ENCODE measurements at regions not wholly inside any gene's neighbourhood (a gene's known extent, or its start where the extent isn't known, plus 50 kb on each side); places are given as distances from the start of the nearest gene placed in this dataset.

GRCh38 chrX:147749308-147749707 lies 162.4 kb upstream of the FMR1 start:
- H3K36me3 Mint-ChIP-seq = no peaks in the 10 kb centered on the region
- DNase-seq (ENCODE audit: low spot score in 2 of 2) = no peak

GRCh38 chrX:147757750-147758149 lies 154.0 kb upstream of the FMR1 start:
- no peak overlapping the region for H3K27ac Mint-ChIP-seq
- ATAC-seq = no peak
- no peaks in the 10 kb centered on the region for H3K36me3 Mint-ChIP-seq
- H3K9me3 Mint-ChIP-seq = no peaks in the 10 kb centered on the region
- no peak for DNase-seq (ENCODE audit: low spot score in 2 of 2)
- no peak overlapping the region for H3K4me3 Mint-ChIP-seq
- peaks cover 6% of the 10 kb centered on the region for H3K4me1 Mint-ChIP-seq

More at GRCh38 chrX:147749308-147749707, 162.4 kb upstream of the FMR1 start:
- ATAC-seq = no peak
- no peak overlapping the region for H3K4me3 Mint-ChIP-seq
- H3K9me3 Mint-ChIP-seq = peaks cover 3% of the 10 kb centered on the region
- no peaks in the 10 kb centered on the region for H3K4me1 Mint-ChIP-seq
- no peak overlapping the region for H3K27ac Mint-ChIP-seq

- H3K4me1 Mint-ChIP-seq = peaks cover 6% of the 10 kb centered on the region
- H3K27ac Mint-ChIP-seq = no peak overlapping the region
- no peaks in the 10 kb centered on the region for H3K9me3 Mint-ChIP-seq
- H3K4me3 Mint-ChIP-seq = no peak overlapping the region
- ATAC-seq = peak; percentile 47
- H3K36me3 Mint-ChIP-seq = no peaks in the 10 kb centered on the region
- DNase-seq (ENCODE audit: low spot score in 2 of 2) = no peak
Measured at GRCh38 chrX:147763131-147763530, 148.6 kb upstream of the FMR1 start.

GRCh38 chrX:147764868-147765267 lies 146.9 kb upstream of the FMR1 start:
- no peak for DNase-seq (ENCODE audit: low spot score in 2 of 2)
- no peaks in the 10 kb centered on the region for H3K36me3 Mint-ChIP-seq
- H3K27ac Mint-ChIP-seq = no peak overlapping the region
- no peaks in the 10 kb centered on the region for H3K9me3 Mint-ChIP-seq
- H3K4me3 Mint-ChIP-seq = no peak overlapping the region
- no peak for ATAC-seq
- H3K4me1 Mint-ChIP-seq = peaks cover 6% of the 10 kb centered on the region

GRCh38 chrX:147770858-147771257 lies 140.9 kb upstream of the FMR1 start:
- ATAC-seq = no peak

GRCh38 chrX:147776988-147777387 lies 134.7 kb upstream of the FMR1 start:
- Mint-ChIP-seq H3K9me3 (no peaks in the 10 kb centered on the region), H3K36me3 (no peaks in the 10 kb centered on the region), H3K4me3 (no peak overlapping the region), H3K27ac (no peak overlapping the region), H3K4me1 (no peaks in the 10 kb centered on the region)
- DNase-seq (ENCODE audit: low spot score in 2 of 2) (no peak), ATAC-seq (no peak)

More at GRCh38 chrX:147770858-147771257, 140.9 kb upstream of the FMR1 start:
- Mint-ChIP-seq H3K4me3 (no peak overlapping the region), H3K36me3 (no peaks in the 10 kb centered on the region), H3K27ac (no peak overlapping the region), H3K9me3 (no peaks in the 10 kb centered on the region), H3K4me1 (no peaks in the 10 kb centered on the region)
- DNase-seq (ENCODE audit: low spot score in 2 of 2) = no peak

- H3K9me3 Mint-ChIP-seq = no peaks in the 10 kb centered on the region
- ATAC-seq (no peak), DNase-seq (ENCODE audit: low spot score in 2 of 2) (no peak)
- H3K4me1 Mint-ChIP-seq = no peaks in the 10 kb centered on the region
- no peaks in the 10 kb centered on the region for H3K36me3 Mint-ChIP-seq
- H3K4me3 Mint-ChIP-seq = no peak overlapping the region
- no peak overlapping the region for H3K27ac Mint-ChIP-seq
Measured at GRCh38 chrX:147779173-147779572, 132.5 kb upstream of the FMR1 start.

GRCh38 chrX:147781844-147782243 lies 129.9 kb upstream of the FMR1 start:
- Mint-ChIP-seq H3K36me3 (no peaks in the 10 kb centered on the region), H3K9me3 (no peaks in the 10 kb centered on the region), H3K27ac (no peak overlapping the region), H3K4me1 (no peaks in the 10 kb centered on the region), H3K4me3 (no peak overlapping the region)
- ATAC-seq (no peak), DNase-seq (ENCODE audit: low spot score in 2 of 2) (no peak)

GRCh38 chrX:147788641-147789350 lies 122.9 kb upstream of the FMR1 start:
- no peak for DNase-seq (ENCODE audit: low spot score in 2 of 2)
- H3K4me3 Mint-ChIP-seq = no peak overlapping the region
- no peak for ATAC-seq
- H3K9me3 Mint-ChIP-seq = no peaks in the 10 kb centered on the region
- no peaks in the 10 kb centered on the region for H3K36me3 Mint-ChIP-seq
- H3K4me1 Mint-ChIP-seq = no peaks in the 10 kb centered on the region
- no peak overlapping the region for H3K27ac Mint-ChIP-seq

- Mint-ChIP-seq H3K9me3 (no peaks in the 10 kb centered on the region), H3K27ac (no peak overlapping the region), H3K36me3 (no peaks in the 10 kb centered on the region), H3K4me1 (no peaks in the 10 kb centered on the region), H3K4me3 (no peak overlapping the region)
- DNase-seq (ENCODE audit: low spot score in 2 of 2) (no peak), ATAC-seq (no peak)
Measured at GRCh38 chrX:147800663-147801062, 111.1 kb upstream of the FMR1 start.

GRCh38 chrX:147803948-147804347 lies 107.8 kb upstream of the FMR1 start:
- DNase-seq (ENCODE audit: low spot score in 2 of 2) = no peak
- ATAC-seq = peak; percentile 31
- Mint-ChIP-seq H3K4me3 (no peak overlapping the region), H3K27ac (peak overlapping the region; percentile 34), H3K9me3 (no peaks in the 10 kb centered on the region), H3K4me1 (no peaks in the 10 kb centered on the region), H3K36me3 (no peaks in the 10 kb centered on the region)

GRCh38 chrX:147811803-147812202 lies 99.9 kb upstream of the FMR1 start:
- ATAC-seq (no peak), DNase-seq (ENCODE audit: low spot score in 2 of 2) (no peak)
- Mint-ChIP-seq H3K4me3 (no peak overlapping the region), H3K4me1 (no peaks in the 10 kb centered on the region), H3K9me3 (no peaks in the 10 kb centered on the region), H3K27ac (no peak overlapping the region), H3K36me3 (no peaks in the 10 kb centered on the region)

- DNase-seq (ENCODE audit: low spot score in 2 of 2) (no peak), ATAC-seq (no peak)
- Mint-ChIP-seq H3K9me3 (peaks cover 9% of the 10 kb centered on the region), H3K27ac (no peak overlapping the region), H3K4me1 (no peaks in the 10 kb centered on the region), H3K36me3 (no peaks in the 10 kb centered on the region), H3K4me3 (no peak overlapping the region)
Measured at GRCh38 chrX:147827070-147827469, 84.6 kb upstream of the FMR1 start.

GRCh38 chrX:147828719-147829118 lies 83.0 kb upstream of the FMR1 start:
- Mint-ChIP-seq H3K27ac (no peak overlapping the region), H3K36me3 (no peaks in the 10 kb centered on the region), H3K4me1 (peaks cover 5% of the 10 kb centered on the region), H3K4me3 (no peak overlapping the region), H3K9me3 (peaks cover 7% of the 10 kb centered on the region)
- ATAC-seq (no peak), DNase-seq (ENCODE audit: low spot score in 2 of 2) (no peak)

- Mint-ChIP-seq H3K9me3 (peaks cover 7% of the 10 kb centered on the region), H3K36me3 (no peaks in the 10 kb centered on the region), H3K4me3 (no peak overlapping the region), H3K4me1 (peaks cover 5% of the 10 kb centered on the region), H3K27ac (no peak overlapping the region)
- DNase-seq (ENCODE audit: low spot score in 2 of 2) = no peak
- ATAC-seq = peak; percentile 91
Measured at GRCh38 chrX:147832707-147833348, 78.9 kb upstream of the FMR1 start.

GRCh38 chrX:147838465-147839131 lies 73.1 kb upstream of the FMR1 start:
- no peaks in the 10 kb centered on the region for H3K4me1 Mint-ChIP-seq
- H3K27ac Mint-ChIP-seq = no peak overlapping the region
- DNase-seq (ENCODE audit: low spot score in 2 of 2) (no peak), ATAC-seq (no peak)
- H3K4me3 Mint-ChIP-seq = no peak overlapping the region
- H3K36me3 Mint-ChIP-seq = no peaks in the 10 kb centered on the region
- no peaks in the 10 kb centered on the region for H3K9me3 Mint-ChIP-seq

Measured in stimulated activated effector memory CD8-positive, alpha-beta T cell treated with anti-CD3 and anti-CD28 coated beads, Interleukin-12 subunit alpha, Interleukin-12 subunit beta, amount 100 ng/mL, for 72 hours (primary cell).